A549 (cell line): ENCODE measurements at regions not wholly inside any gene's neighbourhood (a gene's known extent, or its start where the extent isn't known, plus 50 kb on each side); places are given as distances from the start of the nearest gene placed in this dataset.

Experiments used
- ATAC-seq, 2 experiments: fragments of 200-7000 bp in 1 of 2; fragments of >200 bp in 1 of 2; cut with Nextera tagmentation in 1 of 2; cut with Tn5 transposase in 1 of 2; 3 replicates each; pipeline versions ENCODE4 v1.8.0 to v1.9.1; 2018 to 2020; ENCODE audit warnings: mild to moderate bottlenecking in 1 of 2, moderate library complexity in 1 of 2
- CTCF ChIA-PET: fragments of 300-600 bp; sonication (Branson Sonifier 250); formaldehyde crosslinking; extraction: SDS; loops from one replicate; lab custom pipeline; 2021; ENCODE audit warnings: antibody characterized with exemption, inconsistent platforms; lab: Yijun Ruan, JAX
- POLR2A ChIA-PET: fragments of 350-600 bp; formaldehyde crosslinking; extraction: SDS; loops from one replicate; lab custom pipeline; 2021; ENCODE audit warnings: antibody characterized with exemption, inconsistent platforms; lab: Yijun Ruan, JAX
- DNase-seq, 2 experiments: peaks; one replicate each; pipeline versions ENCODE4 v3.0.0 to v3.0.0-alpha.2; 2011 to 2016; ENCODE audit warnings: low read depth in 1 of 2, low spot score in 1 of 2
- FAIRE-seq: peaks from 2 replicates; lab custom pipeline; 2011; peaks lifted over from hg19 to GRCh38; lab: Jason Lieb, UNC
- H3K27ac ChIP-seq, 2 experiments: fragments of >200 bp; sonication (Bioruptor Twin); formaldehyde crosslinking; 3 replicates each; pipeline ENCODE4 v1.5.1; 2016 to 2017
- H3K4me1 ChIP-seq: fragments of >200 bp; sonication (Bioruptor Twin); formaldehyde crosslinking; 3 replicates; pipeline ENCODE4 v1.6.1; 2016
- H3K4me2 ChIP-seq: fragments of >200 bp; sonication (Bioruptor Twin); formaldehyde crosslinking; 3 replicates; pipeline ENCODE4 v1.6.1; 2016
- H3K4me3 ChIP-seq: fragments of >200 bp; sonication (Bioruptor Twin); formaldehyde crosslinking; 3 replicates; pipeline ENCODE4 v1.5.1; 2016
- H3K9me3 ChIP-seq: fragments of >200 bp; sonication (Bioruptor Twin); formaldehyde crosslinking; 3 replicates; pipeline ENCODE4 v1.6.1; 2016
- CHD2 ChIP-seq: fragments of 150-350 bp; IDR thresholded peaks from 2 replicates; pipeline ENCODE4 v1.6.1; 2014; ENCODE audit warnings: low read length; ENCODE audit not compliant: partially characterized antibody
- CHD4 ChIP-seq: fragments of 200-600 bp; sonication (generic); IDR thresholded peaks from 2 replicates; pipeline ENCODE4 v1.6.1; 2016; ENCODE audit warnings: antibody characterized with exemption, mild to moderate bottlenecking, borderline replicate concordance
- E2F6 ChIP-seq: IDR thresholded peaks from 2 replicates; pipeline ENCODE4 v1.6.1; 2012; ENCODE audit warnings: low read depth, borderline replicate concordance
- EHMT2 ChIP-seq: fragments of 200-600 bp; sonication (generic); IDR thresholded peaks from 2 replicates; pipeline ENCODE4 v1.6.1; 2016; ENCODE audit warnings: antibody characterized with exemption, low read depth, mild to moderate bottlenecking, moderate library complexity
- FOSL2 ChIP-seq, 2 experiments: fragments of 450-650 bp in 1 of 2; fragments of >200 bp in 1 of 2; sonication (Bioruptor Twin) in 1 of 2; formaldehyde crosslinking; IDR thresholded peaks; 2 replicates each; pipeline versions ENCODE4 v1.5.0 to v1.6.1; 2016 to 2020; ENCODE audit warnings: mild to moderate bottlenecking in 1 of 2, moderate library complexity in 1 of 2
- GATA3 ChIP-seq: IDR thresholded peaks from 2 replicates; pipeline ENCODE4 v1.6.1; 2012; ENCODE audit warnings: borderline replicate concordance
- HDAC2 ChIP-seq: fragments of 200-600 bp; sonication (generic); IDR thresholded peaks from 2 replicates; pipeline ENCODE4 v1.6.1; 2016
- HES2 ChIP-seq: fragments of >200 bp; sonication (Bioruptor Twin); formaldehyde crosslinking; IDR thresholded peaks from 2 replicates; pipeline ENCODE4 v1.6.1; 2016
- HMGXB4 ChIP-seq: fragments of 250-450 bp; sonication (Bioruptor Pico); IDR thresholded peaks from 2 replicates; pipeline ENCODE4 v1.5.0; 2021; ENCODE audit warnings: mild to moderate bottlenecking, moderate library complexity, borderline replicate concordance
- HOXA7 ChIP-seq: fragments of 250-450 bp; sonication (Bioruptor Pico); IDR thresholded peaks from 2 replicates; pipeline ENCODE4 v1.5.0; 2020; ENCODE audit warnings: mild to moderate bottlenecking, moderate library complexity
- MAFK ChIP-seq: fragments of 450-650 bp; IDR thresholded peaks from 2 replicates; pipeline ENCODE4 v1.6.1; 2014; ENCODE audit not compliant: partially characterized antibody
- MAX ChIP-seq: IDR thresholded peaks from 2 replicates; pipeline ENCODE4 v1.6.1; 2012
- MYC ChIP-seq: IDR thresholded peaks from 2 replicates; pipeline ENCODE4 v1.6.1; 2012; ENCODE audit warnings: mild to moderate bottlenecking, inconsistent platforms, low read length, improper control_type of control experiment, borderline replicate concordance
- NFE2L2 ChIP-seq: fragments of 150-350 bp; conservative IDR thresholded peaks from 2 replicates; pipeline ENCODE4 v1.6.1; 2014; ENCODE audit warnings: low read length
- PHF8 ChIP-seq: fragments of 200-600 bp; sonication (generic); IDR thresholded peaks from 2 replicates; pipeline ENCODE4 v1.6.1; 2016; ENCODE audit warnings: low read depth, mild to moderate bottlenecking, antibody characterized with exemption, moderate library complexity, borderline replicate concordance
- POLR2A ChIP-seq: IDR thresholded peaks from 2 replicates; pipeline ENCODE4 v1.6.1; 2012; ENCODE audit warnings: mild to moderate bottlenecking, low read length
- POLR2AphosphoS2 ChIP-seq: conservative IDR thresholded peaks from 2 replicates; pipeline ENCODE4 v1.6.1; 2012; ENCODE audit warnings: low read length, improper control_type of control experiment, inconsistent platforms
- RAD21 ChIP-seq, 2 experiments: fragments of >200 bp in 1 of 2; sonication (Bioruptor Twin) in 1 of 2; formaldehyde crosslinking in 1 of 2; IDR thresholded peaks in 1 of 2; conservative IDR thresholded peaks in 1 of 2; 2 replicates in 1 of 2; 3 replicates in 1 of 2; pipeline ENCODE4 v1.6.1; 2012 to 2018; ENCODE audit warnings: inconsistent platforms in 1 of 2
- RARB ChIP-seq: fragments of 250-450 bp; sonication (Bioruptor Pico); IDR thresholded peaks from 2 replicates; pipeline ENCODE4 v1.8.0; 2021; ENCODE audit warnings: mild to moderate bottlenecking, moderate library complexity
- SMC3 ChIP-seq: fragments of >200 bp; sonication (Bioruptor Twin); formaldehyde crosslinking; IDR thresholded peaks from 3 replicates; pipeline ENCODE4 v1.6.1; 2018; ENCODE audit warnings: inconsistent platforms
- SREBF2 ChIP-seq: fragments of 450-650 bp; IDR thresholded peaks from 2 replicates; pipeline ENCODE4 v1.6.1; 2014; ENCODE audit warnings: mild to moderate bottlenecking, moderate library complexity
- TFCP2L1 ChIP-seq: fragments of 250-450 bp; sonication (Bioruptor Pico); IDR thresholded peaks from 2 replicates; pipeline ENCODE4 v1.5.0; 2021; ENCODE audit warnings: mild to moderate bottlenecking
- TP53 ChIP-seq: fragments of 250-450 bp; sonication (Bioruptor Pico); IDR thresholded peaks from 2 replicates; pipeline ENCODE4 v1.5.0; 2021; ENCODE audit warnings: mild to moderate bottlenecking, moderate library complexity
- WGBS: methylation state at CpG from one replicate; pipeline ENCODE4 v1.1.6; 2017; ENCODE audit errors: missing lambda C conversion rate; 5-methylcytosine and 5-hydroxymethylcytosine counted together

- TF ChIP-seq RAD21 (conservative IDR thresholded peaks at IDR 0.05 in 1 of 2, IDR thresholded peaks at IDR 0.05 in 1 of 2) (no peak), PHF8 (no peak), HOXA7 (CRISPR knock-in tag) (no peak), GATA3 (no peak), POLR2A (no peak)
- no peak for DNase-seq
- FAIRE-seq = no peak
- Histone ChIP-seq H3K4me1 (no peaks in the 10 kb centered on the region), H3K4me3 (no peak overlapping the region), H3K27ac (no peak overlapping the region), H3K4me2 (no peak overlapping the region), H3K9me3 (no peaks in the 10 kb centered on the region)
- POLR2A ChIA-PET = no interaction called here
- ATAC-seq = no peak
- WGBS = 81% methylated on average over 6 of the region's 6 CpGs
- CTCF ChIA-PET = interaction anchor here (1.0 to 1.9 kb wide), 4 partner anchors 12 to 905 kb away, joined by 3 to 7 read pairs (median 4); no protein-coding TSS in a partner anchor
These were observed 116.1 kb upstream of the ZMIZ1 start for GRCh38 chr10:78952686-78953085.

GRCh38 chr10:78953113-78953798 is 115.5 kb upstream of the ZMIZ1 start:
- CTCF ChIA-PET = interaction anchor here (0.8 to 1.9 kb wide), 4 partner anchors 8 to 906 kb away, joined by 3 to 7 read pairs (median 4); no protein-coding TSS in a partner anchor
- DNase-seq (no peak), ATAC-seq (no peak), FAIRE-seq (no peak)
- Histone ChIP-seq H3K27ac (no peak overlapping the region), H3K4me1 (no peaks in the 10 kb centered on the region), H3K4me2 (no peak overlapping the region), H3K4me3 (no peak overlapping the region), H3K9me3 (no peaks in the 10 kb centered on the region)
- no peak for TF ChIP-seq MYC
- no peak for TF ChIP-seq MAX
- no peak for TF ChIP-seq HMGXB4 (CRISPR knock-in tag)
- no peak for TF ChIP-seq POLR2AphosphoS2
- no peak for TF ChIP-seq EHMT2
- no peak for TF ChIP-seq SREBF2
- TF ChIP-seq TFCP2L1 = no peak
- no peak for TF ChIP-seq RARB
- TF ChIP-seq GATA3 = no peak
- no peak for TF ChIP-seq E2F6
- TF ChIP-seq HES2 = no peak
- no peak for TF ChIP-seq NFE2L2
- TF ChIP-seq CHD4 = no peak
- no peak for TF ChIP-seq SMC3
- no peak for TF ChIP-seq MAFK
- POLR2A ChIA-PET = no interaction called here
- WGBS = 84% methylated on average over 9 of the region's 11 CpGs

- ATAC-seq = no peak
- no peak for DNase-seq
- H3K9me3 ChIP-seq = no peaks in the 10 kb centered on the region
- no peak overlapping the region for H3K4me3 ChIP-seq
- no peak for FAIRE-seq
- POLR2A ChIA-PET = no interaction called here
- CTCF ChIA-PET = interaction anchor here (0.8 to 1.9 kb wide), 6 partner anchors 8 to 907 kb away, joined by 3 to 7 read pairs (median 3); no protein-coding TSS in a partner anchor
- WGBS = 88% methylated on average over 7 of the region's 7 CpGs
- H3K4me2 ChIP-seq = no peak overlapping the region
- H3K27ac ChIP-seq = no peak overlapping the region
- TF ChIP-seq CHD2 (no peak), HDAC2 (no peak), E2F6 (no peak), RARB (no peak), FOSL2 (IDR thresholded peaks at IDR 0.05) (no peak), FOSL2 (CRISPR knock-in tag; IDR thresholded peaks at IDR 0.05) (no peak), TP53 (CRISPR knock-in tag) (no peak)
- no peaks in the 10 kb centered on the region for H3K4me1 ChIP-seq
These were observed 114.9 kb upstream of the ZMIZ1 start for GRCh38 chr10:78953799-78954297.
